DND-41 (cell line): ENCODE measurements at regions not wholly inside any gene's neighbourhood (a gene's known extent, or its start where the extent isn't known, plus 50 kb on each side); places are given as distances from the start of the nearest gene placed in this dataset.

Experiments
- EZH2 ChIP-seq: IDR thresholded peaks from 3 replicates; pipeline ENCODE4 v1.6.1; 2012; ENCODE audit warnings: borderline replicate concordance, low read depth, mild to moderate bottlenecking, moderate library complexity, low read length, inconsistent platforms; ENCODE audit not compliant: severe bottlenecking
- TF ChIP-seq, protein P1 (sequence below): IDR thresholded peaks from 2 replicates; pipeline ENCODE4 v1.5.1; 2012; ENCODE audit warnings: borderline replicate concordance, low read length, moderate library complexity, mild to moderate bottlenecking; ENCODE audit not compliant: poor library complexity, severe bottlenecking; ENCODE audit errors: extremely low read depth

DNA sequence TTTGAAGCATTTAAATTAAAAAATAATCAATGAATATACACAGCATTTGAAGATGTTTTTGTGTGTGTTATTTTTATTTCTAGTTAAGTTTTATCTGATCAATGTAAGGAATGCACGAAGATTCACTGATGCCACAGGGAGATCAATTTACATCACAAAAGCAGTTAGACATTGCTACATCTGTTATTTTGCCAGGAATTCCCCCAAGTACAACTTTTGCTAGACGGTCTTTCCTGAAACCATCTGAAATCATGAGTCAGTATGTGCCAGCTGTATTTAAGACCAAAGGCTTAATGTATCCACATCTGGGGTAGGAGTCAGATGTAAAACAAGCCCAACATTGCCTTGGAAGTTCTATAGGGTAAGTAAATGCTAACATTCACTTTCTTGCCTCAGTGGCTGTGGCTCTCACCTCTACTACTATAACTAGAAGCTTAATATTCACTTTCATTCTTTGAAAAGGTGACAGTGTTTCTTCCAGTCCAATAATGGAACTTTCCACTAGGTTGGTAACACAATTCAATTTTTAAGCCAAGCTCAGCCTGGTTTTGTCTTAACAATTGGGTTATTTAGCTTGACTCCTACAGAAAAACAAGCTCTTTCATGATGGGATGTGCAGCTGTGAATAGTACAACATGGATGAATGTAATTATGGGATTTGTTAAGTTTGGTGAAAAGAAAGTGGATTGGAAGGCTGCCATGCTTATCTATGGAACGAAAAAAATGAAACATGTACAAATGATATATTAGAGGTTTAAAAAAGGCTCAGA, 385.4 kb upstream of the TMEM132C start:
- TF ChIP-seq EZH2 = no peak
- TF ChIP-seq, protein P1, sequence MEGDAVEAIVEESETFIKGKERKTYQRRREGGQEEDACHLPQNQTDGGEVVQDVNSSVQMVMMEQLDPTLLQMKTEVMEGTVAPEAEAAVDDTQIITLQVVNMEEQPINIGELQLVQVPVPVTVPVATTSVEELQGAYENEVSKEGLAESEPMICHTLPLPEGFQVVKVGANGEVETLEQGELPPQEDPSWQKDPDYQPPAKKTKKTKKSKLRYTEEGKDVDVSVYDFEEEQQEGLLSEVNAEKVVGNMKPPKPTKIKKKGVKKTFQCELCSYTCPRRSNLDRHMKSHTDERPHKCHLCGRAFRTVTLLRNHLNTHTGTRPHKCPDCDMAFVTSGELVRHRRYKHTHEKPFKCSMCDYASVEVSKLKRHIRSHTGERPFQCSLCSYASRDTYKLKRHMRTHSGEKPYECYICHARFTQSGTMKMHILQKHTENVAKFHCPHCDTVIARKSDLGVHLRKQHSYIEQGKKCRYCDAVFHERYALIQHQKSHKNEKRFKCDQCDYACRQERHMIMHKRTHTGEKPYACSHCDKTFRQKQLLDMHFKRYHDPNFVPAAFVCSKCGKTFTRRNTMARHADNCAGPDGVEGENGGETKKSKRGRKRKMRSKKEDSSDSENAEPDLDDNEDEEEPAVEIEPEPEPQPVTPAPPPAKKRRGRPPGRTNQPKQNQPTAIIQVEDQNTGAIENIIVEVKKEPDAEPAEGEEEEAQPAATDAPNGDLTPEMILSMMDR = no peak
